Common myeloid progenitor, CD34-positive (primary cell): ENCODE measurements at regions not wholly inside any gene's neighbourhood (a gene's known extent, or its start where the extent isn't known, plus 50 kb on each side); places are given as distances from the start of the nearest gene placed in this dataset.

Experiments used
- CTCF ChIA-PET: fragments of 350-600 bp; sonication (Branson Sonifier 250); formaldehyde crosslinking; loops from one replicate; lab custom pipeline; 2021; ENCODE audit warnings: antibody characterized with exemption; lab: Charles Lee
- POLR2A ChIA-PET: fragments of 350-600 bp; sonication (Branson Sonifier 250); formaldehyde crosslinking; loops from one replicate; lab custom pipeline; 2021; ENCODE audit warnings: antibody characterized with exemption; lab: Charles Lee
- DNase-seq, 3 donors: peaks; one replicate each; pipeline versions ENCODE4 v3.0.0 to v3.0.0-alpha.2; 2013
- H3K27ac ChIP-seq, 2 experiments: 1 replicate in 1 of 2; 2 replicates in 1 of 2; pipeline ENCODE4 v1.7.0; 2013; ENCODE audit warnings: inconsistent platforms in 2 of 2, low read length in 2 of 2, mild to moderate bottlenecking in 2 of 2, low read depth in 1 of 2, moderate library complexity in 1 of 2; ENCODE audit not compliant: severe bottlenecking in 2 of 2, insufficient read depth in 1 of 2, poor library complexity in 1 of 2
- H3K27me3 ChIP-seq, 5 experiments: replicated peaks in 2 of 5; 1 replicate in 3 of 5; 2 replicates in 2 of 5; pipeline versions ENCODE4 v1.6.1 to v1.7.0; 2013; ENCODE audit warnings: low read length in 4 of 5, mild to moderate bottlenecking in 2 of 5, moderate library complexity in 2 of 5, inconsistent platforms in 1 of 5; ENCODE audit not compliant: insufficient read depth in 5 of 5, control insufficient read depth in 4 of 5
- H3K36me3 ChIP-seq, 4 experiments: 1 replicate in 2 of 4; 2 replicates in 2 of 4; pipeline versions ENCODE4 v1.6.1 to v1.7.0; 2013; ENCODE audit warnings: low read length in 3 of 4, control low read depth in 1 of 4, mild to moderate bottlenecking in 1 of 4; ENCODE audit not compliant: control insufficient read depth in 4 of 4, insufficient read depth in 4 of 4
- H3K4me1 ChIP-seq, 4 experiments: 1 replicate in 3 of 4; 2 replicates in 1 of 4; pipeline versions ENCODE4 v1.6.1 to v1.7.1; 2013; ENCODE audit warnings: low read length in 3 of 4, mild to moderate bottlenecking in 3 of 4, control low read depth in 1 of 4, inconsistent platforms in 1 of 4, moderate library complexity in 1 of 4; ENCODE audit not compliant: control insufficient read depth in 4 of 4, insufficient read depth in 4 of 4; ENCODE audit errors: control extremely low read depth in 1 of 4
- H3K4me3 ChIP-seq, 7 experiments: 1 replicate in 4 of 7; 2 replicates in 3 of 7; pipeline versions ENCODE4 v1.5.1 to v1.7.0; 2013; ENCODE audit warnings: mild to moderate bottlenecking in 7 of 7, low read length in 6 of 7, moderate library complexity in 6 of 7, inconsistent platforms in 2 of 7, low read depth in 2 of 7, control low read depth in 1 of 7; ENCODE audit not compliant: insufficient read depth in 4 of 7, control insufficient read depth in 1 of 7; ENCODE audit errors: extremely low read depth in 1 of 7
- H3K9me3 ChIP-seq, 5 experiments: 1 replicate in 4 of 5; 2 replicates in 1 of 5; pipeline versions ENCODE4 v1.6.1 to v1.7.1; 2013; ENCODE audit warnings: low read length in 4 of 5, mild to moderate bottlenecking in 2 of 5, inconsistent platforms in 1 of 5, low read depth in 1 of 5, moderate library complexity in 1 of 5; ENCODE audit not compliant: control insufficient read depth in 4 of 5, insufficient read depth in 2 of 5; ENCODE audit errors: control extremely low read depth in 1 of 5
- WGBS: methylation state at CpG from one replicate; pipeline ENCODE4 v1.1.5; 2013; ENCODE audit not compliant: insufficient coverage; 5-methylcytosine and 5-hydroxymethylcytosine counted together

DNA sequence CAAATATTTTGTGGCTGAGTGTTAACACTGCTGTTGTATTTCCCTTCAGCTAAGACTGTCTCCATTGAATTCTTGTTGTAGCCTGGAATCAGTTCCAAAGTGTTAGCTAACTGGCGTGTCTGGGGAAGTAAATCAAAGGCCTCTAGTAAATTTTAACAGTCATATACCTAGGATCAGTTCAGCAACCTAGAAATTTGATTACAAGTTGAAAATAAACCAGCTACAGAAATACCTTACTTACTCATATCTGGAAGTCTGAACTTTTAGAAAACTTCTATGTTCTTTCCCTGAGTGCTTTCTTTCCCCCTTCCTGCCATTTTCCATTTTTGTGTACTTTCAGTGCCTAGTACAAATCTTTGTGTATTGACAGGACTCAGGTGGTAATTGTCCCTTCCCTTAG lies 396.7 kb upstream of the DCC start:
- ChIA-PET CTCF (no interaction called here), POLR2A (no interaction called here)
- no peak overlapping the region for H3K4me3 ChIP-seq

DNA sequence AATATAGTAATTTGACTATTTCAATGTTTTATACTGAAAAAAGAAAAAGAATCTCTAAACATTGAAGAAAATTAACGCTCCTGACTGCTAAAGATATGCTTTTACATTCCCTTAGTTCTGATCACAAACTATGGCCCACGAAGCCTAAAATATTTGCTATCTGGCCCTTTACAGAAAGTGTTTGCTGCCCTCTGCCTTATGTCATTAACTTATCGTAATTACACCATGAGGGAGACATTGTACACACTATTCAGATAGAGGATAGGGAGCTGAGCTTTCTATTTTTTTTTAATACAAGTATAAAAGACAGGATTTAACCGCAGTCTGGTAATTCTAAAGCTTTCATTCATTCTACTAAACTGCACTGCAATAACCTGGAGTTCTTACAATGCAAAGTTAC lies 393.1 kb upstream of the DCC start:
- WGBS, result 92% methylated on average over 2 of the region's 4 CpGs
- Histone ChIP-seq H3K36me3 (no peaks in the 10 kb centered on the region), H3K4me3 (no peak overlapping the region), H3K27me3 (no peaks in the 10 kb centered on the region), H3K4me1 (no peaks in the 10 kb centered on the region), H3K27ac (no peak overlapping the region), H3K9me3 (no peaks in the 10 kb centered on the region)
- ChIA-PET POLR2A (no interaction called here), CTCF (no interaction called here)
- no peak for DNase-seq

More for the DNA sequence above, 396.7 kb upstream of the DCC start:
- Histone ChIP-seq H3K27ac (no peak overlapping the region), H3K9me3 (no peaks in the 10 kb centered on the region), H3K27me3 (no peaks in the 10 kb centered on the region), H3K4me1 (no peaks in the 10 kb centered on the region), H3K36me3 (no peaks in the 10 kb centered on the region)
- WGBS, result 89% methylated on average over 1 of the region's 1 CpG
- DNase-seq, result no peak

DNA sequence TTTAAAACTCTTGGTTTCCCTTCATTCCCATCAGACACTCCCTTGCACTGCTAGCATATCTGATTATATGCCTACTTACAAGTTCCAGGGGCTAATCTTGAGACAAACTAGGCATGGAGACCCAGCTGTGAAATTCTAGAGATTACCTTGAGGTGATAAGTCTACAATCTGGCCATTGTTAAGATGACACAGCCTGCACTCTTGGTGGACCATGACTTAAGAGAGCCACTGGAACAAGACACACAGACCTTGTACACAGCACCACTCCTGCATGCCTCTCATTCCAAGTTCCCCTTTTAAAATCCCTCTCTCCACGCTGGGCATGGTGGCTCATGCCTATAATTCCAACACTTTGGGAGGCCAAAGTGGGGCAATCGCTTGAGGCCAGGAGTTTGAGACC lies 387.2 kb upstream of the DCC start:
- H3K4me3 ChIP-seq, result no peak overlapping the region
- WGBS, result no CpG with 5 or more reads among the region's 2 CpGs
- DNase-seq, result no peak
- H3K27me3 ChIP-seq, result no peaks in the 10 kb centered on the region
- no peaks in the 10 kb centered on the region for H3K4me1 ChIP-seq
- H3K36me3 ChIP-seq, result no peaks in the 10 kb centered on the region
- no peaks in the 10 kb centered on the region for H3K9me3 ChIP-seq
- CTCF ChIA-PET, result no interaction called here
- POLR2A ChIA-PET, result no interaction called here
- H3K27ac ChIP-seq, result no peak overlapping the region

DNA sequence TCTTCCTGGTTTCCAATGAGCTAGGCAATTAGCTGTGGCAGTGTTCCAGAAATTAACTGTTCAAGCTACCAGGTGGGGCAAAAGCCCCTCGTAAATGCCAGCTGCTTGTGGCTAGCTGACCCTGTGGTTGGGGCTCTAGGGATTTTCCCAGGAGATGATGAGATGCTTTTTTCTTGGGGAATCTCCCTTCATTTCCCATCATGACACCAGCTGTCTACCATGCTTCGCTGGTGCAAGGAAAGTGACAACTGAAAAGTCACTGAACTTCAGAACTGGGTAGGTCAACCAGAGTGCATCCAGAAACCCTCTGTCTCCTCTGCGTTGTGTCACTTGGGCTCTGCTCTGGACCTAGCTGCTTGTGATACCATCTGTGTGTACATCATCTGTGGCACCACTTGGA lies 386.5 kb upstream of the DCC start:
- ChIA-PET POLR2A (no interaction called here), CTCF (interaction anchor here (1.3 kb wide), 1 partner anchor 68 kb away, joined by 3 read pairs; no protein-coding TSS in a partner anchor)
- WGBS, result 92% methylated on average over 2 of the region's 3 CpGs
- no peak for DNase-seq
- Histone ChIP-seq H3K4me1 (no peaks in the 10 kb centered on the region), H3K4me3 (no peak overlapping the region), H3K36me3 (no peaks in the 10 kb centered on the region), H3K27ac (no peak overlapping the region), H3K9me3 (no peaks in the 10 kb centered on the region), H3K27me3 (no peaks in the 10 kb centered on the region)

DNA sequence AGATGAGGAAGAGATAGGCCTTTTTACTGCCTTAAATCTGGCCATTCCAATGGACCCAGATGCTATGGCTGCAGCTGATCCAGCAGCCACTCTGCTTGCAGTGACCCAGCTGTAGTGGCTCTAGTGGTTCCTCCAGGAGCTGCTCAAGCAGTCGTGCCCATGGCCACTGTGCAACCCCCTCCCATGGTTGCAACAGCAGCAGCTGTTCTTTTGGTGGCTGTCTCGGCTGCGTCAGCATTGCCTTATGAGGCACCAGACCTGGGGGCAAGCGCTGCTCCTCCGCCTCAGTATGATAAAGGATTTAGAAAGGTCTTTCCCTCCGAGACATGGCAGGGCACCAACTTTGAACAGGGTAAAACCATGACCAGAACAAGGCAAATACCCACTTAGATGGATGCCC lies 384.9 kb upstream of the DCC start:
- H3K4me3 ChIP-seq, result no peak overlapping the region
- no peak for DNase-seq
- 70% methylated on average over 6 of the region's 6 CpGs for WGBS
- no peaks in the 10 kb centered on the region for H3K4me1 ChIP-seq
- POLR2A ChIA-PET, result no interaction called here
- H3K27me3 ChIP-seq, result no peaks in the 10 kb centered on the region
- no peaks in the 10 kb centered on the region for H3K36me3 ChIP-seq
- CTCF ChIA-PET, result no interaction called here
- H3K27ac ChIP-seq, result no peak overlapping the region
- no peaks in the 10 kb centered on the region for H3K9me3 ChIP-seq

DNA sequence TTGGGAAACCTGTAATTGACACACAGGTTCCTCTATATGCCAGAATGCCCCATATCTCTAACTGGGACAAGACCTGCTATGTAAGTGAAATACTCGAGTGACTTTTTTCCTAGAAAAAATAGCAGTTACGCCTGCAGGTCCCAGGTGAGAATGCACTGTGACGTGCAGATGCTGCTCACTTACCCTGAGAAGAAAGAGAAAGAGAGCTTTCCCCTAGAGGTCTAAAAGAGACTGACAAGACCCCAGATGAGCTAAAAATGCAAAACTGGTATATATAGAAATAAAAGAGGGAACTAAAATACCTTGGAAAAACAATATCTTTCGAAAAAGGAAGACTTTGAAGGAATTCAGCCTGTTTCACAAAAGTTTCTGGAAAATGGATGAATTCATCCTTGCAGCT lies 383.0 kb upstream of the DCC start:
- 80% methylated on average over 3 of the region's 4 CpGs for WGBS
- Histone ChIP-seq H3K4me3 (no peak overlapping the region), H3K27me3 (no peaks in the 10 kb centered on the region), H3K4me1 (no peaks in the 10 kb centered on the region), H3K9me3 (no peaks in the 10 kb centered on the region), H3K36me3 (no peaks in the 10 kb centered on the region), H3K27ac (no peak overlapping the region)
- no peak for DNase-seq
- ChIA-PET CTCF (no interaction called here), POLR2A (no interaction called here)

DNA sequence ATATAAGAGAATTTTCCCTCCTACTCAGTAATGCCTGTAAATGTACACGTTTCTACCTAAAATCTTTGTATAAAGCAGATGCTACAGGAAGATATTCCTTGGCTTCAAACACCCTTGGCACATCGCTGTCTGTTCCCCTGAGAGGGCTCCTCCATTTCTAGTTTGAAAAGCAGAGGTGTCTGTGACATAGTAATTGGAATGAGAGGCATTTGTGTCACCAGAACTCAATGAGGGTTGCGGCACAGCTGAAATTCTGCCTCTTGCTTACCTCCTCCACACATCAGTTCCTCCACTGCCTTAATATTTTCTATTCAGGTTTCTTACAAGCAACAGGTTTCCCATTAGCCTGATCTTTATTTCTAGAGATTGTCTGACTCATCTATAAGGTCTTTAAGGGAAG lies 359.9 kb upstream of the DCC start:
- WGBS, result 80% methylated on average over 1 of the region's 3 CpGs
- H3K27me3 ChIP-seq, result no peaks in the 10 kb centered on the region
- CTCF ChIA-PET, result no interaction called here
- H3K9me3 ChIP-seq, result no peaks in the 10 kb centered on the region
- H3K4me1 ChIP-seq, result no peaks in the 10 kb centered on the region
- H3K27ac ChIP-seq, result no peak overlapping the region
- H3K4me3 ChIP-seq, result no peak overlapping the region
- POLR2A ChIA-PET, result no interaction called here
- H3K36me3 ChIP-seq, result no peaks in the 10 kb centered on the region
- DNase-seq, result no peak
